GM03348 (cell line): ENCODE measurements at regions not wholly inside any gene's neighbourhood (a gene's known extent, or its start where the extent isn't known, plus 50 kb on each side); places are given as distances from the start of the nearest gene placed in this dataset.
"Not testable (repeated sequence)": the region's sequence is repeated elsewhere in the genome, so short reads cannot be mapped to it uniquely, and the experiment has no call there.

Experiments used
- DNase-seq: peaks from one replicate; pipeline ENCODE4 v3.0.0; 2012; ENCODE audit warnings: low spot score

GRCh38 chr12:71385155-71385554 is 54.4 kb upstream of the LGR5 start:
- DNase-seq = no peak

- not testable (repeated sequence) for DNase-seq
Observed at GRCh38 chr12:71376711-71377355, 62.8 kb upstream of the LGR5 start.

- DNase-seq = no peak
Observed at GRCh38 chr12:71371122-71371521, 68.5 kb upstream of the LGR5 start.

- no peak for DNase-seq
Observed at GRCh38 chr12:71360013-71360412, 79.6 kb upstream of the LGR5 start.

- no peak for DNase-seq
Observed at GRCh38 chr12:71356569-71356968, 83.0 kb upstream of the LGR5 start.

- no peak for DNase-seq
Observed at GRCh38 chr12:71354871-71355270, 84.7 kb upstream of the LGR5 start.

GRCh38 chr12:71353607-71354006 is 86.0 kb upstream of the LGR5 start:
- no peak for DNase-seq

- no peak for DNase-seq
Observed at GRCh38 chr12:71349950-71350349, 89.6 kb upstream of the LGR5 start.

GRCh38 chr12:71338933-71339332 is 100.7 kb upstream of the LGR5 start:
- no peak for DNase-seq

- DNase-seq = no peak
Observed at GRCh38 chr12:71335963-71336257, 103.7 kb upstream of the LGR5 start.

- no peak for DNase-seq
Observed at GRCh38 chr12:71335151-71335962, 104.2 kb upstream of the LGR5 start.

- no peak for DNase-seq
Observed at GRCh38 chr12:71333418-71333817, 106.2 kb upstream of the LGR5 start.

- no peak for DNase-seq
Observed at GRCh38 chr12:71329956-71330355, 109.6 kb upstream of the LGR5 start.

- no peak for DNase-seq
Observed at GRCh38 chr12:71321531-71321930, 118.1 kb upstream of the LGR5 start.

- DNase-seq = no peak
Observed at GRCh38 chr12:71321130-71321529, 118.5 kb upstream of the LGR5 start.

- DNase-seq = no peak
Observed at GRCh38 chr12:71315328-71315985, 124.1 kb upstream of the LGR5 start.

- DNase-seq = no peak
Observed at GRCh38 chr12:71312768-71313403, 126.7 kb upstream of the LGR5 start.

GRCh38 chr12:71311611-71312010 is 128.0 kb upstream of the LGR5 start:
- DNase-seq = not testable (repeated sequence)

- DNase-seq = no peak
Observed at GRCh38 chr12:71306808-71307207, 132.8 kb upstream of the LGR5 start.

- DNase-seq = no peak
Observed at GRCh38 chr12:71304306-71304705, 135.3 kb upstream of the LGR5 start.

- DNase-seq = no peak
Observed at GRCh38 chr12:71303199-71303598, 136.4 kb upstream of the LGR5 start.

- no peak for DNase-seq
Observed at GRCh38 chr12:71300772-71301675, 138.6 kb upstream of the LGR5 start.
